Spleen (tissue), 7 donors: ENCODE measurements at regions not wholly inside any gene's neighbourhood (a gene's known extent, or its start where the extent isn't known, plus 50 kb on each side); places are given as distances from the start of the nearest gene placed in this dataset.

Experiments
- CTCF ChIP-seq, 11 experiments: fragments of 200-600 bp in 7 of 11; fragments of 450-650 bp in 4 of 11; sonication (generic) in 4 of 11; IDR thresholded peaks in 8 of 11; conservative IDR thresholded peaks in 3 of 11; 1 replicate in 7 of 11; 2 replicates in 4 of 11; pipeline versions ENCODE4 v1.4.0 to v1.8.0; 2016 to 2021; ENCODE audit warnings: antibody characterized with exemption in 11 of 11, inconsistent platforms in 4 of 11, mild to moderate bottlenecking in 1 of 11
- POLR2A ChIP-seq, 3 donors: fragments of 450-650 bp; IDR thresholded peaks; one replicate each; pipeline ENCODE4 v1.5.1; 2017; ENCODE audit warnings: antibody characterized with exemption in 3 of 3, mild to moderate bottlenecking in 1 of 3
- POLR2AphosphoS5 ChIP-seq, 3 donors: sonication (generic); formaldehyde crosslinking; IDR thresholded peaks; one replicate each; pipeline ENCODE4 v1.5.1; 2017; ENCODE audit warnings: antibody characterized with exemption in 3 of 3
- donor health status: DM: no; HTN: no; CAD: no; lungs with moderate emphysema.
- donor health status: DM: no; HTN: no; CAD: no.
- donor health status: DM: no; HTN: no; CAD: no.

- TF ChIP-seq CTCF (IDR thresholded peaks at IDR 0.05 in 8 of 11, conservative IDR thresholded peaks at IDR 0.05 in 3 of 11) (no peak), POLR2A (IDR thresholded peaks at IDR 0.05) (no peak), POLR2AphosphoS5 (IDR thresholded peaks at IDR 0.05) (no peak)
Observed at GRCh38 chr13:81197483-81197882, 856.6 kb upstream of the SPRY2 start.
